ENCODE measurements at regions not wholly inside any gene's neighbourhood (a gene's known extent, or its start where the extent isn't known, plus 50 kb on each side); places are given as distances from the start of the nearest gene placed in this dataset.

DNA sequence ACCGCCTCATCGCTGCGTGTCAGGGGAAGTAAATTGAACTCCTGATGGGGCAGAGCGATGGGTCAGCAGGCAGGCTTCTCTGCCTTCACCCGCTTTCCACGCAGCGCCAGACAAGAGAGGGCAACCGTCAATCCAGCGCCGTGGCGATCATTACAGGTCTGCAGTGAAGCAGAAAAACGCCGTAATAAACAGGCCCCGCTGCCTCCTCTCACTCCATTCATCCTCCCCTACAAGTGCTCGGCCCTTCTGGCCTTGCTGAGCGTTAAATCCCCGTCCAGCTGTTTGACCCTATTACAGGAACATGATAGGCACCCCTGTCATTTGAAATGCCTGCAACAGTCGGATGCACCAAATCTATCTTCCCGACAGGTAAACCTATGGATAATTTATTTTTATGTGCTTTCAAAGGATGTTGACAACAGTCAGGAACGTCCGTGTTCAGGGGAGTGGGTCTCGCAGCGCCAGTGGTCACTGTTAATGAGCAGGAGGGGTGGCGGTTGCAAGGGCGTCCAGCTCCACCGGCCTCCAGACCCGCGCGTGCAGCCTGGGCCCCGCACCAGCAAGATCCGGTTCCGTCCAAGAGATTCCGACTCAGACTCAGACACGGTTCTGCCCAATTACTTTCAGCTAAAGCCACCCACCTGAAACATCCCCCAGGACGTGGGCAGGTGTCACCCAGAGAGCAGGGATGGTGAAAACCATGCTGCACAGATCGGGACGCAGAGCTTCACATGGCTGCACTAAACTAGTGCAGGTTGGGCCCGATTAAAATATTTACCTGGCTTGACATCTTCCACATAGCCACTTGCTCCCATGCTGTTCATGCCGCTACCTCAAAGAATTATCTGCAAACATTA is 508.0 kb upstream of the MGMT start:
- no peak for DNase-seq

- DNase-seq = no peak
Observed at GRCh38 chr10:128959746-128960145, 507.3 kb upstream of the MGMT start.

DNA sequence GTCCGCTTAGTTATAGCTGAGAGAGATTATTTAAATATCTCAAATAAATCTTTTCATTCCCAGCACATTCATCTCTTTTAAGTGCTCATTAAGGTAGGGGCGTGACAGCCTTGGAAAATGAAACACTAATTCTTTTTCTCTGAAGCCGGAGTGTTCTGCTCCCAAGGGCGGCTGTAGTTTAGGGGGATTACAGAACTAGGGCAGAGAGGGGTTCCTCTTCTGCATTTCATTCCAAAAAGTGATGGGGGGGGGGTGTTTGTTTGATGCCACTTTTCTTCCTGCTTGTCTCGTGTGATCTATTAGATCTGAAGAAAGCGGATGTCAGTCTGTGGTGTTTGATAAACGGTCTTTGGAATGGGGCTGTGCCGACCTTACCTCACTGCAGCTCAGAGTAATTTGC is 506.5 kb upstream of the MGMT start:
- DNase-seq = no peak

GRCh38 chr10:128962182-128962581 is 504.9 kb upstream of the MGMT start:
- no peak for DNase-seq

GRCh38 chr10:128963211-128964099 is 503.6 kb upstream of the MGMT start:
- DNase-seq = no peak

- DNase-seq = no peak
Observed at GRCh38 chr10:128964100-128964403, 503.0 kb upstream of the MGMT start.

DNA sequence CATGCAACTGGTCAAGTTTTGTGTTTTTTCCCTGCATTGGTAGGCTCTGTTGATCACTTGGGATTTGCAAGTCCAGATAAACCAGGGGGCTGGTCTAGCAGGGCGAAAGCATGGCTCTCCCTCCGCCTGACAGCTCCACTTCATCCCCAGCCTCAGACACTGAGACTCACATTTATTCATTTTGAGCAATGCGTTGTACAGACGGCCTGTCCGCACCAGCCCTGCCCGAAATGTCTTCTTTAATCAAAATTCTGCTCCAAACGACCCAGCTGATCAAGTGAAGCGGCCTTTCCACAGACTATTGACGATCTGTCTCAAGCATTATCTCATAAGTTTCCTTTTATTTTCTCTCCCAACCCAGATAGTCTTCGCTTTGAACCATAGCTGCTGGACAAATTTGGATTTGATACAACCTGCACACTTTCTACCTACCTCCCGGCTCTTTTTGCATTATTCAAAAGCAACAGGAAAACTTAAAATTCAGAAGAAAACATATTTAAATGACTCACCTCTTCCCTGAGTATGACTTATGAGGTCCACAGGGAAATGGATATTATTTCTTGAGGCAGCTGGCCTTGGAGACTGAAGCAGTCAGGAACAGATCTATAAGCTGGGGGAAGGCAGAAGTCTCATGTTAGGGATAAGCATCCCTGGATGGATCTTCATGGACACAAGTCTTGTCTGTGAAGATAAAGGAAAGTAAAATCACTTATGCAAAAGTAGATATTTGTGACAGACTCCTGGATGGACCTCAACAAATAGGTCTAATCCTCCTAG is 498.9 kb upstream of the MGMT start:
- DNase-seq = no peak

GRCh38 chr10:128969551-128969950 is 497.5 kb upstream of the MGMT start:
- no peak for DNase-seq

- no peak for DNase-seq
Observed at GRCh38 chr10:128971374-128972035, 495.5 kb upstream of the MGMT start.

DNA sequence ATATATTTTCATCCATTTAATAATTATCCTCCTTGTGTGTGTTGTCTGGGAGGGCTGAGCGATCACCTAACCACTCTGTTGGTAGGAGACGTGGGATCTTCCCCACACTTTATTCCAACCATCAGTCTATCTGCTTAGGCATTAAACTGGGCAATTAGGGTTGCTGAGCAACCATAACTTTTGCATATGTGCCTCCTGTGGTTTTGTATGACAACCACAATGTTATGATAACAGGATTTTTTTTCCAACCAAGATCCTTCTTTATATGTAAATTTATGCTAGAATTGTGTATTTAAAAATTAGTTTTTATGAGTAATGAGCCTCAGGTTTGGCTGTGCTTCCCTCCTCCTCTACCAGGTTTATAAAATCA is 495.0 kb upstream of the MGMT start:
- no peak for DNase-seq

DNA sequence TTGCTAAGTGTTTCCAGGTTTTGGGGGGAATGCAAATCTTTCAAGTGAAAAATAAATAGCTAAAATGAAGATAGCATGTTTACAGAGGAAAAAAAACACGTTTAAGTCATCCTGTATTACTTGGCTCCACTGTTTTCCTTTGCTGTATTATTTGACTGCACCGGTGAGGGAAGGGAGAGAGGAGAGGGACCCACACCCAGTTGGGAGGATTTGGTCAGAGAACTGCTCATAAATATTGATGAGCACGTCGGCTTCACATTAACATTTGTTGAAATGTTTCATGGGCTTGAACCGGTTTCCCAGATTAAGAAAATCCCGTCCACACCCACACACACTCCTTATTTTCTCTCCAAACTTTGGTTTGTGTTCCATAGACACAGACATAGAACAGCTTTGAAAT is 493.8 kb upstream of the MGMT start:
- no peak for DNase-seq

- no peak for DNase-seq
Observed at GRCh38 chr10:128976856-128977255, 490.2 kb upstream of the MGMT start.

- no peak for DNase-seq
Observed at GRCh38 chr10:128978211-128978610, 488.8 kb upstream of the MGMT start.

DNA sequence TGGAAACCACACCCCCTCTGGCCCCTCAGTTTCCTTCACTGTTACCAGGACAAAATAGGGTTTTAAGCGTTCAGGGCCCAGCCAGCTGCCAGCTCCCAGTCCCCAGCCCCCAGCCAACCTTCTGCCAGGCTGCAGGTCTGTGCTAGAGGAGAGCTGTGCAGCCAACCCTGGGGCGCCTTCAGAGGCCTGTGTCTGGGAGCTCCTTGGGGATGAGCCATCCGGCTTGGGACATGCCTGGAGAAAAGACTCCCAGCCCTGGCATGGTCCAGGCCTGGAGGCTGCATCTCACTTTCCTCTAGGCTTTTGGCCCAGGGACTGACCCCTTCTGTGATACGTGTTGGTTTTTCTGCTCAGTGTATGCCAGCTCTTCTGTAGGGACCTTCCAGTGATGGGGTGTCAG is 487.6 kb upstream of the MGMT start:
- DNase-seq = no peak

GRCh38 chr10:128981251-128981650 is 485.8 kb upstream of the MGMT start:
- no peak for DNase-seq

DNA sequence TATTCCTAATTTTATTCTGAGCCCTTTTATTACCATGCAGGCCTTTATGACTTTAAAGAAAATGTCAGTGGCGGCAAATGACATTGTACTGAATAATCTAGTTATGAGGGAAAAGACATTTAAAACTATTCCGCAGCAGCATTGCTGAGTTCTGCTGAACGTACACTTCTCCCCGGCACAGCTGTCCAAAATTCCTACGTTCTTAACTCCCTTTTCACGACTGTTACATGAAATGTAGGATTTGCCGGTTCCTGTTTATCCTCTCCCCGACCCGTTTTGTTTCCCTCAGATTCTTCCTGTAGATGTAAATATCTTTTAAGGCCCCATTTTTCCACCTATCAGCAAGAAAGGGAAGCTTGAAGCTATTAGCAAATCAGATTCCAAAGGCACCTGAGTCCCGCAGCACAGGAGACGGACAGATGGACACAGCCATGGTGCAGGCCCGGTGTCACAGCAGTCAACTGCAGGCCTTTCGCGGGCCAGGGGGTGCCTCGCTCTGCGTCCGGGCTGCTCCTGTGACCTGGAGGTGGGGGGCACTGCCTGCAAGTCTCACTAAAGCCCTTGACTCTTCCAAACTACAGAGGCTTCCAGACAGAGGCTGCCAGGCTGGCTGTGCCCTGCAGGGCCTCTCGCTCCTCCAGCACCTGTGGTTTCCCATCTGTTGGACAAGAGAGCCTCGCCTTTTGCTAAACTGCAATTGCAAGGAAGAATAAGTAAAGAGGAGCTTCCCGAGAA is 485.0 kb upstream of the MGMT start:
- no peak for DNase-seq

- no peak for DNase-seq
Observed at GRCh38 chr10:128982616-128982915, 484.5 kb upstream of the MGMT start.

- no peak for DNase-seq
Observed at GRCh38 chr10:128985036-128985435, 482.0 kb upstream of the MGMT start.

GRCh38 chr10:128990986-128991385 is 476.1 kb upstream of the MGMT start:
- DNase-seq = no peak

DNA sequence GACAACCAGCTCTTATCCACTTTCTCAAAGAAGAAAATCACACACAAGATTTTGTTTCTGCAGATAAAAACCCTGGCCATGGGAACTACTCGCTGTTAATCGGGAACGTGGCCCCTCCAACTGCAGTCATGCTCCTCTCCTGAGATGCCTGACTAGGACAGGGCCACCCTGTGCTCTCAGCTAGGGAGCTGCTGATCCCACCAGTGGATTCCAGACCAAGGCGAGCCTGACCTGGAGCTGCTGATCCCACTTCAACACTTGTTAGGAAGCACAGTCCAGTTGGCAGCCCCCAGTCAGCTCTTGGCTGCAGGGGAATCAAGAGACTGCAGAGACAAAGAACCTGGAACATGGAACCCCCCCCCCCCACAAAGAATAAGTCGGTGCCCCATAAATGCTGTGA is 474.3 kb upstream of the MGMT start:
- no peak for DNase-seq

GRCh38 chr10:128993443-128993842 is 473.6 kb upstream of the MGMT start:
- DNase-seq = no peak

- DNase-seq = no peak
Observed at GRCh38 chr10:128993911-128994538, 473.0 kb upstream of the MGMT start.
